ENCODE measurements at regions not wholly inside any gene's neighbourhood (a gene's known extent, or its start where the extent isn't known, plus 50 kb on each side); places are given as distances from the start of the nearest gene placed in this dataset.

DNA sequence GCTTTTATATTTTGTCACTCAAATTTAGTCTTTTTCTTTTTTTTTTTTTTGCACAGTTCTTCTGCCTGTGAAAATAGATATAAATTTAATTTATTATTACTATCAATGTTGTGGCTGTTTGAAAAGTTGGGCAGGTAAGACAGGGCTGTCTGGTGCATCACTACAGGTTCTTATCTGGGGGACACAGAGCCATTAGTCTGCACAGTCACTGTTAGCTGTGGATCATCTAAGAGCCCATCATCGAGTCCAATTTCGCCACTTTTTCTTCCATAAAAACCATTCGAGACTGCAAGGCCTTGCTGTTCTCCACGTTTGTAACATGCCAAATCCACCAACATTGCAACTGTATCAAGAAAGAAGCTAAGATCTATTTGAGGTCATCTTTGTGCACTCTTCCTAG lies 325.6 kb upstream of the UMPS start:
- TF ChIP-seq CTCF (IDR thresholded peaks at IDR 0.05; ENCODE audit: low read depth, low read length, missing input control) (no peak), REST (IDR thresholded peaks at IDR 0.05) (no peak), JUND (IDR thresholded peaks at IDR 0.05) (no peak), GABPA (IDR thresholded peaks at IDR 0.05 in 1 of 2, conservative IDR thresholded peaks at IDR 0.05 in 1 of 2) (no peak)

All from liver (tissue), 3 donors.